Esophagus squamous epithelium (tissue), 4 donors: ENCODE measurements at regions not wholly inside any gene's neighbourhood (a gene's known extent, or its start where the extent isn't known, plus 50 kb on each side); places are given as distances from the start of the nearest gene placed in this dataset.

Source experiments
- POLR2A ChIP-seq, 4 donors: fragments of 450-650 bp; IDR thresholded peaks; one replicate each; pipeline ENCODE4 v1.6.1; 2017; ENCODE audit warnings: antibody characterized with exemption in 4 of 4, mild to moderate bottlenecking in 4 of 4, moderate library complexity in 3 of 4
- TF ChIP-seq, protein P1 (sequence below), 6 experiments: fragments of 450-650 bp in 4 of 6; fragments of 200-600 bp in 2 of 6; sonication (generic) in 2 of 6; IDR thresholded peaks; one replicate each; pipeline ENCODE4 v1.5.1; 2016 to 2019; ENCODE audit warnings: antibody characterized with exemption in 6 of 6, mild to moderate bottlenecking in 4 of 6, moderate library complexity in 4 of 6

- TF ChIP-seq, protein P1, sequence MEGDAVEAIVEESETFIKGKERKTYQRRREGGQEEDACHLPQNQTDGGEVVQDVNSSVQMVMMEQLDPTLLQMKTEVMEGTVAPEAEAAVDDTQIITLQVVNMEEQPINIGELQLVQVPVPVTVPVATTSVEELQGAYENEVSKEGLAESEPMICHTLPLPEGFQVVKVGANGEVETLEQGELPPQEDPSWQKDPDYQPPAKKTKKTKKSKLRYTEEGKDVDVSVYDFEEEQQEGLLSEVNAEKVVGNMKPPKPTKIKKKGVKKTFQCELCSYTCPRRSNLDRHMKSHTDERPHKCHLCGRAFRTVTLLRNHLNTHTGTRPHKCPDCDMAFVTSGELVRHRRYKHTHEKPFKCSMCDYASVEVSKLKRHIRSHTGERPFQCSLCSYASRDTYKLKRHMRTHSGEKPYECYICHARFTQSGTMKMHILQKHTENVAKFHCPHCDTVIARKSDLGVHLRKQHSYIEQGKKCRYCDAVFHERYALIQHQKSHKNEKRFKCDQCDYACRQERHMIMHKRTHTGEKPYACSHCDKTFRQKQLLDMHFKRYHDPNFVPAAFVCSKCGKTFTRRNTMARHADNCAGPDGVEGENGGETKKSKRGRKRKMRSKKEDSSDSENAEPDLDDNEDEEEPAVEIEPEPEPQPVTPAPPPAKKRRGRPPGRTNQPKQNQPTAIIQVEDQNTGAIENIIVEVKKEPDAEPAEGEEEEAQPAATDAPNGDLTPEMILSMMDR (IDR thresholded peaks at IDR 0.05): no peak
- no peak for TF ChIP-seq POLR2A (IDR thresholded peaks at IDR 0.05)
Measured at GRCh38 chr2:192886636-192887035, 691.9 kb upstream of the TMEFF2 start.
